ENCODE measurements at regions not wholly inside any gene's neighbourhood (a gene's known extent, or its start where the extent isn't known, plus 50 kb on each side); places are given as distances from the start of the nearest gene placed in this dataset.

- no peak for DNase-seq
Measured at GRCh38 chr2:5111581-5111980, 580.6 kb upstream of the SOX11 start.

- no peak for DNase-seq
Measured at GRCh38 chr2:5119046-5119445, 573.1 kb upstream of the SOX11 start.

GRCh38 chr2:5121121-5121520 is 571.1 kb upstream of the SOX11 start:
- DNase-seq, result no peak

GRCh38 chr2:5121642-5122041 is 570.5 kb upstream of the SOX11 start:
- DNase-seq, result no peak

GRCh38 chr2:5123582-5124196 is 568.5 kb upstream of the SOX11 start:
- no peak for DNase-seq

- no peak for DNase-seq
Measured at GRCh38 chr2:5125017-5125730, 567.0 kb upstream of the SOX11 start.

GRCh38 chr2:5132281-5132680 is 559.9 kb upstream of the SOX11 start:
- DNase-seq, result no peak

GRCh38 chr2:5140347-5140746 is 551.8 kb upstream of the SOX11 start:
- no peak for DNase-seq

GRCh38 chr2:5144159-5144558 is 548.0 kb upstream of the SOX11 start:
- DNase-seq, result no peak

GRCh38 chr2:5145053-5145452 is 547.1 kb upstream of the SOX11 start:
- no peak for DNase-seq

GRCh38 chr2:5145801-5146200 is 546.4 kb upstream of the SOX11 start:
- no peak for DNase-seq

- no peak for DNase-seq
Measured at GRCh38 chr2:5148392-5149085, 543.6 kb upstream of the SOX11 start.

- DNase-seq, result no peak
Measured at GRCh38 chr2:5150871-5151270, 541.3 kb upstream of the SOX11 start.

GRCh38 chr2:5164776-5165525 is 527.2 kb upstream of the SOX11 start:
- no peak for DNase-seq

GRCh38 chr2:5172923-5173322 is 519.3 kb upstream of the SOX11 start:
- DNase-seq, result no peak

- no peak for DNase-seq
Measured at GRCh38 chr2:5173876-5174535, 518.2 kb upstream of the SOX11 start.

- DNase-seq, result no peak
Measured at GRCh38 chr2:5175231-5175630, 517.0 kb upstream of the SOX11 start.

GRCh38 chr2:5176764-5177163 is 515.4 kb upstream of the SOX11 start:
- DNase-seq, result no peak

- no peak for DNase-seq
Measured at GRCh38 chr2:5183031-5183430, 509.2 kb upstream of the SOX11 start.

GRCh38 chr2:5187283-5187682 is 504.9 kb upstream of the SOX11 start:
- DNase-seq, result no peak

GRCh38 chr2:5188636-5189035 is 503.5 kb upstream of the SOX11 start:
- no peak for DNase-seq

- DNase-seq, result no peak
Measured at GRCh38 chr2:5190023-5190422, 502.2 kb upstream of the SOX11 start.

GRCh38 chr2:5195636-5196035 is 496.5 kb upstream of the SOX11 start:
- DNase-seq, result no peak
